Thoracic aorta (tissue), 2 donors: ENCODE measurements at regions not wholly inside any gene's neighbourhood (a gene's known extent, or its start where the extent isn't known, plus 50 kb on each side); places are given as distances from the start of the nearest gene placed in this dataset.

ENCODE experiments used
- ATAC-seq: fragments of 150-250 bp; one replicate; pipeline ENCODE4 v1.8.0; 2017; ENCODE audit warnings: low read depth; ENCODE audit not compliant: insufficient number of reproducible peaks, low FRiP score
- DNase-seq: peaks from one replicate; pipeline ENCODE4 v3.0.0-alpha.2; 2020; ENCODE audit warnings: low spot score
- H3K27ac ChIP-seq, 2 donors: fragments of 200-600 bp; sonication (generic); 1 replicate in 1 of 2; 2 replicates in 1 of 2; pipeline ENCODE4 v1.5.1; 2016; ENCODE audit warnings: mild to moderate bottlenecking in 2 of 2, moderate library complexity in 2 of 2
- H3K27me3 ChIP-seq: fragments of 200-600 bp; sonication (generic); replicated peaks from 2 replicates; pipeline ENCODE4 v1.6.0; 2016; ENCODE audit warnings: mild to moderate bottlenecking; ENCODE audit not compliant: insufficient read depth
- H3K36me3 ChIP-seq: fragments of 200-600 bp; sonication (generic); one replicate; pipeline ENCODE4 v1.5.1; 2016
- H3K4me1 ChIP-seq, 2 donors: fragments of 200-600 bp; sonication (generic); 1 replicate in 1 of 2; 2 replicates in 1 of 2; pipeline versions ENCODE4 v1.5.1 to v1.6.0; 2016; ENCODE audit warnings: low read depth in 2 of 2, mild to moderate bottlenecking in 1 of 2; ENCODE audit not compliant: control insufficient read depth in 1 of 2
- H3K4me3 ChIP-seq: fragments of 200-600 bp; sonication (generic); 2 replicates; pipeline ENCODE4 v1.5.1; 2016; ENCODE audit warnings: mild to moderate bottlenecking
- H3K9me3 ChIP-seq: fragments of 200-600 bp; sonication (generic); 2 replicates; pipeline ENCODE4 v1.5.1; 2016
- TF ChIP-seq, protein P1 (sequence below): fragments of 200-600 bp; sonication (generic); IDR thresholded peaks from one replicate; pipeline ENCODE4 v1.5.1; 2019; ENCODE audit warnings: antibody characterized with exemption

DNA sequence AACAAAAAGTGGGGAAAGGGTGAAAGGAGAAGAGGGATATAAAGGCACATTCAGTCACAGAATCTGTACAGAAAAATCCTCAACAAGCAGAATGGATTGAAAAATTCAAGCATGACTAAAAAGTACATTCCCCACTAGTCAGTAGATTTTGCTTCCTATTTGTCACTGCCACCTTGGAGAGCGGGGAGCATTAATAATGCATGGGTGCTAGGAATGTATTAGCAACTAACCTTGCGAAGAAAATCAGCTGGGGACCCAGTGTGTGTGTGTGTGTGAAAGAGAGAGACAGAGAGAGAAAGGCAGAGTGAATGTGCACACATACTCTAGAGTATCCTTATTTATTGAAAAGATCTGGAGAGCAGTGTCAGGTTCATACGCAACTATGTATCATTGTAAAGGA is 968.7 kb upstream of the ZEB2 start:
- ATAC-seq (no peak), DNase-seq (no peak)
- H3K9me3 ChIP-seq, result peaks cover 2% of the 10 kb centered on the region
- no peak overlapping the region for H3K4me3 ChIP-seq
- H3K36me3 ChIP-seq, result no peaks in the 10 kb centered on the region
- H3K4me1 ChIP-seq, result no peaks in the 10 kb centered on the region
- no peaks in the 10 kb centered on the region for H3K27me3 ChIP-seq
- H3K27ac ChIP-seq, result no peak overlapping the region
- TF ChIP-seq, protein P1, sequence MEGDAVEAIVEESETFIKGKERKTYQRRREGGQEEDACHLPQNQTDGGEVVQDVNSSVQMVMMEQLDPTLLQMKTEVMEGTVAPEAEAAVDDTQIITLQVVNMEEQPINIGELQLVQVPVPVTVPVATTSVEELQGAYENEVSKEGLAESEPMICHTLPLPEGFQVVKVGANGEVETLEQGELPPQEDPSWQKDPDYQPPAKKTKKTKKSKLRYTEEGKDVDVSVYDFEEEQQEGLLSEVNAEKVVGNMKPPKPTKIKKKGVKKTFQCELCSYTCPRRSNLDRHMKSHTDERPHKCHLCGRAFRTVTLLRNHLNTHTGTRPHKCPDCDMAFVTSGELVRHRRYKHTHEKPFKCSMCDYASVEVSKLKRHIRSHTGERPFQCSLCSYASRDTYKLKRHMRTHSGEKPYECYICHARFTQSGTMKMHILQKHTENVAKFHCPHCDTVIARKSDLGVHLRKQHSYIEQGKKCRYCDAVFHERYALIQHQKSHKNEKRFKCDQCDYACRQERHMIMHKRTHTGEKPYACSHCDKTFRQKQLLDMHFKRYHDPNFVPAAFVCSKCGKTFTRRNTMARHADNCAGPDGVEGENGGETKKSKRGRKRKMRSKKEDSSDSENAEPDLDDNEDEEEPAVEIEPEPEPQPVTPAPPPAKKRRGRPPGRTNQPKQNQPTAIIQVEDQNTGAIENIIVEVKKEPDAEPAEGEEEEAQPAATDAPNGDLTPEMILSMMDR, result no peak

DNA sequence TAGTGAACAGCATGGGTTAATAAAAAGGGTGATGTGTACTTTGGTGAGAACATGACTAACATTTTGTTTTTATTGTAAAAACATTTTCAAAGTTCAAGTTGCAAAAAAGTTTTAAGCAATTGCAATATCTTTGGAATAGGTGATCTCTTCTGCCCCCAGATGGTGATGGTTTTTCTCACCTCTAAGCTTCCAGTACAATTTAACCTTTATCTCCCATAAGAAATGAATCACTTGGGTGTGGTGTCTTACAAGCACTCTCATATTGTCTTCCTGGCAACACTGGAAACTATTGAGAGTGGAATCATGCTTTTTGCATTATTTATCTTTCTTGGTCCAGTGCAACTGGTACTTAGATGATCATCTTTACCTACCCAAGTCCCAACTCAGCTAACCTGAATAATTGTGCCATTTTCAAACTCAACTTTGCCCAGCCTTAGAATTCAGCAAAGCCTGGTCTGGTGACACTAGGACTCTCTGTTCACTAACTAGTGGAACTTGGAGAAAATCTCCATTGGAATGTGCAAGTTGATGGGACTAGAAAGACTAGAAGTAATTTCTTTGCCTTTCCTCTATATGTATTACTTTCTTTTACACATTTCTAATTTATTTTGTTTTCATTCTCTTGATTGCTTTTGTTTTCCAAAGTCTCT is 964.7 kb upstream of the ZEB2 start:
- no peak overlapping the region for H3K4me3 ChIP-seq

DNA sequence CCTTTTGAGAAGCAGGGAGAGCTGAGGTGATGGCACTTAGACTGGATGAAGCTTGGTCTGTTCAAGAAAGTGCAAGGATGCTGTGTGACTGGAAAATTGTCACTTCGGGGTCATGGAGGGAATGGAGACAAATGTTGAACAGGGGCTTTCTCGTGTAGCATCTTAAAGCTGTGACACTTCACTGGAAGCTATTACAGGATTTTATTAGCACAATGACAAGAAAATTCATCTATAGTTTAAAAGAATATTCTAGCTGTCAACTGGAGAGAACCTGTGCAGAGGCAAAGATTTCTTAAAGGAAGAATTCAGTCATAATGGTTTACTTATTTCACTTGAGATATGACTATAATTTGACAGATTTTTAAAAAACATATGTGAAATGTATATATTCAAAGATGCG is 963.9 kb upstream of the ZEB2 start:
- TF ChIP-seq, protein P1, result no peak
- ATAC-seq (no peak), DNase-seq (no peak)
- Histone ChIP-seq H3K4me1 (no peaks in the 10 kb centered on the region), H3K27me3 (no peaks in the 10 kb centered on the region), H3K36me3 (no peaks in the 10 kb centered on the region), H3K9me3 (no peaks in the 10 kb centered on the region), H3K4me3 (no peak overlapping the region), H3K27ac (no peak overlapping the region)

More for the DNA sequence above, 964.7 kb upstream of the ZEB2 start:
- TF ChIP-seq, protein P1, result no peak
- ATAC-seq (no peak), DNase-seq (no peak)
- Histone ChIP-seq H3K4me1 (no peaks in the 10 kb centered on the region), H3K9me3 (no peaks in the 10 kb centered on the region), H3K27me3 (no peaks in the 10 kb centered on the region), H3K36me3 (no peaks in the 10 kb centered on the region), H3K27ac (no peak overlapping the region)

DNA sequence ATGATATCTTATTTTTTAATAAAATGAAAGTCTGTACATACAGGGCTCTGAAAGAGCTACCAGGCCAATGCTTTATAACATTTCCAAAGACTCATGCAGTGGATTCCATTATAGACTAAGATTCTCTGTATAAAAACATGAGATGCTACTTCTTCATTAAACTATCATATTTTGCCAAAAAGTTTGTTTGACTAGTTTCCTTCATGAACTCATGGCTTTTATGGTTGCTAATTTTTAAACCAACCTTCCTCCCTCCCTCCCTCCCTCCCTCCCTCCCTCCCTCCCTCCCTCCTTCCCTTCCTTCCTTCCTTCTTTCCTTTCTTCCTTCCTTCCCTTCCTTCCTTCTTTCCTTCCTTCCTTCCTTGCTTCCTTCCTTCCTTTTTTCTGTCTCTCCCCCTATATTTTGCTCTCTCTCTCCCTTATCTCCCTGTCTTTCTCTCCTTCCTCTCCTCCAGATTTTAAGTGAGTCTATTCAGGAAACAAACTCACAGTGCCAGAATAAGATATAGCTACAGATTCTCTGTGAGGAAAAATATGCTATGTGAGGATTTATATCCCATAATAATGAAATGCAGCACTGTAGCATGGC is 961.5 kb upstream of the ZEB2 start:
- TF ChIP-seq, protein P1, result no peak
- DNase-seq (no peak), ATAC-seq (no peak)
- H3K4me1 ChIP-seq, result no peaks in the 10 kb centered on the region
- H3K27ac ChIP-seq, result no peak overlapping the region
- H3K9me3 ChIP-seq, result no peaks in the 10 kb centered on the region
- no peaks in the 10 kb centered on the region for H3K27me3 ChIP-seq
- H3K36me3 ChIP-seq, result no peaks in the 10 kb centered on the region
- no peak overlapping the region for H3K4me3 ChIP-seq

DNA sequence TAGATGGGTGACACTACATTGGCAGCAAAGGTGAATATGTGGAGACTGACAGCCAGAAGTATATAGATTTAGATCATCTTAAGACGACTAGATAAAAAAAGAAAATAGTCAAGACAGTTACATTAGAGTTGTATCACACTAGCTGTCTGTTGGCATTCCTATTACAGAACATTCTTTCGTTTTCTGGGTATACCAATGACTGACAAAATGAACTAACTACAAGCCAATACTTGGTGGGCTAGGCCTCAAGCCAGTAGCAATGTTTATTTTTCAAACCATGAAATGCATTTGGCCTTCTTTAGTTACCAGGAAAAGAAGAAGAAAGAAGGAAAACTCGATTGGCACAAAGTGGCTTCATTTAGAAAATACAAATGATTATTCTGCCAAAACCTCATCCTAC is 944.9 kb upstream of the ZEB2 start:
- DNase-seq (no peak), ATAC-seq (no peak)
- Histone ChIP-seq H3K4me1 (no peaks in the 10 kb centered on the region), H3K9me3 (no peaks in the 10 kb centered on the region), H3K27me3 (no peaks in the 10 kb centered on the region), H3K36me3 (no peaks in the 10 kb centered on the region), H3K27ac (no peak overlapping the region), H3K4me3 (no peak overlapping the region)
- TF ChIP-seq, protein P1, result no peak
